T1000 (cell line): ENCODE measurements at regions not wholly inside any gene's neighbourhood (a gene's known extent, or its start where the extent isn't known, plus 50 kb on each side); places are given as distances from the start of the nearest gene placed in this dataset.

Experiments
- DNase-seq: peaks from one replicate; lab custom pipeline; 2025; ENCODE audit warnings: mixed read lengths; lab: John Stamatoyannopoulos, UW

- DNase-seq, result no peak
Measured at GRCh38 chr9:117860849-117861248, 156.6 kb downstream of the TLR4 start.

- DNase-seq, result no peak
Measured at GRCh38 chr9:117864385-117865057, 160.3 kb downstream of the TLR4 start.

- no peak for DNase-seq
Measured at GRCh38 chr9:117868594-117868993, 164.4 kb downstream of the TLR4 start.

GRCh38 chr9:117869287-117869686 is 165.1 kb downstream of the TLR4 start:
- no peak for DNase-seq

GRCh38 chr9:117869712-117870111 is 165.5 kb downstream of the TLR4 start:
- DNase-seq, result no peak

GRCh38 chr9:117873664-117874063 is 169.5 kb downstream of the TLR4 start:
- no peak for DNase-seq

- DNase-seq, result no peak
Measured at GRCh38 chr9:117875886-117876285, 171.7 kb downstream of the TLR4 start.

- no peak for DNase-seq
Measured at GRCh38 chr9:117882171-117882570, 178.0 kb downstream of the TLR4 start.

GRCh38 chr9:117886616-117887015 is 182.4 kb downstream of the TLR4 start:
- DNase-seq, result no peak

- DNase-seq, result no peak
Measured at GRCh38 chr9:117887383-117887782, 183.2 kb downstream of the TLR4 start.

- no peak for DNase-seq
Measured at GRCh38 chr9:117887941-117888340, 183.7 kb downstream of the TLR4 start.

- DNase-seq, result no peak
Measured at GRCh38 chr9:117903453-117903852, 199.2 kb downstream of the TLR4 start.

- no peak for DNase-seq
Measured at GRCh38 chr9:117906763-117907162, 202.6 kb downstream of the TLR4 start.

- no peak for DNase-seq
Measured at GRCh38 chr9:117907420-117907819, 203.2 kb downstream of the TLR4 start.

- DNase-seq, result no peak
Measured at GRCh38 chr9:117916291-117916690, 212.1 kb downstream of the TLR4 start.

GRCh38 chr9:117917873-117918272 is 213.7 kb downstream of the TLR4 start:
- no peak for DNase-seq

GRCh38 chr9:117919538-117919937 is 215.3 kb downstream of the TLR4 start:
- DNase-seq, result no peak

- DNase-seq, result no peak
Measured at GRCh38 chr9:117926031-117926658, 221.9 kb downstream of the TLR4 start.

- no peak for DNase-seq
Measured at GRCh38 chr9:117927354-117927753, 223.2 kb downstream of the TLR4 start.

GRCh38 chr9:117929868-117930267 is 225.7 kb downstream of the TLR4 start:
- DNase-seq, result peak; percentile 33

- DNase-seq, result no peak
Measured at GRCh38 chr9:117932585-117932984, 228.4 kb downstream of the TLR4 start.

- no peak for DNase-seq
Measured at GRCh38 chr9:117936185-117937130, 232.3 kb downstream of the TLR4 start.

GRCh38 chr9:117938086-117938485 is 233.9 kb downstream of the TLR4 start:
- peak; percentile 25 for DNase-seq
